Mesendoderm (in vitro differentiated cells): ENCODE measurements at regions not wholly inside any gene's neighbourhood (a gene's known extent, or its start where the extent isn't known, plus 50 kb on each side); places are given as distances from the start of the nearest gene placed in this dataset.

ENCODE experiments used
- DNase-seq: peaks from one replicate; pipeline ENCODE4 v3.0.0; 2013
- H2AK5ac ChIP-seq: 2 replicates; pipeline ENCODE4 v1.6.1; 2013; ENCODE audit warnings: low read length, inconsistent platforms
- H2BK120ac ChIP-seq: 2 replicates; pipeline ENCODE4 v1.6.1; 2013; ENCODE audit warnings: low read depth, mild to moderate bottlenecking, low read length, moderate library complexity, mixed read lengths
- H2BK15ac ChIP-seq: replicated peaks from 2 replicates; pipeline ENCODE4 v1.6.1; 2013; ENCODE audit warnings: low read depth, mild to moderate bottlenecking, moderate library complexity
- H2BK5ac ChIP-seq: 2 replicates; pipeline ENCODE4 v1.6.1; 2013; ENCODE audit warnings: low read length, inconsistent platforms
- H3K18ac ChIP-seq: 2 replicates; pipeline ENCODE4 v1.6.1; 2013; ENCODE audit warnings: mild to moderate bottlenecking, low read length, mixed read lengths
- H3K23ac ChIP-seq: one replicate; pipeline ENCODE4 v1.6.1; 2013; ENCODE audit warnings: low read length
- H3K27ac ChIP-seq: 2 replicates; pipeline ENCODE4 v1.5.1; 2013; ENCODE audit warnings: low read depth, mild to moderate bottlenecking, inconsistent platforms, low read length, moderate library complexity
- H3K27me3 ChIP-seq: 2 replicates; pipeline ENCODE4 v1.6.1; 2013; ENCODE audit warnings: low read length, control low read depth, mild to moderate bottlenecking, inconsistent platforms; ENCODE audit not compliant: insufficient read depth, poor library complexity
- H3K36me3 ChIP-seq: 2 replicates; pipeline ENCODE4 v1.6.1; 2013; ENCODE audit warnings: low read length, inconsistent platforms; ENCODE audit not compliant: control insufficient read depth, insufficient read depth
- H3K4ac ChIP-seq: one replicate; pipeline ENCODE4 v1.6.1; 2013; ENCODE audit warnings: low read depth, mild to moderate bottlenecking, low read length, moderate library complexity
- H3K4me1 ChIP-seq: 2 replicates; pipeline ENCODE4 v1.6.1; 2013; ENCODE audit warnings: low read depth, low read length, inconsistent platforms; ENCODE audit not compliant: control insufficient read depth
- H3K4me2 ChIP-seq: 2 replicates; pipeline ENCODE4 v1.6.1; 2013; ENCODE audit warnings: low read length
- H3K4me3 ChIP-seq: 2 replicates; pipeline ENCODE4 v1.5.1; 2013; ENCODE audit warnings: mild to moderate bottlenecking, low read length
- H3K56ac ChIP-seq: one replicate; pipeline ENCODE4 v1.6.1; 2013; ENCODE audit warnings: low read length
- H3K79me1 ChIP-seq: 2 replicates; pipeline ENCODE4 v1.6.1; 2013; ENCODE audit warnings: low read length, inconsistent platforms
- H3K79me2 ChIP-seq: 2 replicates; pipeline ENCODE4 v1.6.1; 2013; ENCODE audit warnings: mild to moderate bottlenecking, low read length; ENCODE audit not compliant: control insufficient read depth, insufficient read depth
- H3K9ac ChIP-seq: 2 replicates; pipeline ENCODE4 v1.6.1; 2013; ENCODE audit warnings: low read length, inconsistent platforms
- H4K5ac ChIP-seq: one replicate; pipeline ENCODE4 v1.6.1; 2013; ENCODE audit warnings: low read length
- H4K8ac ChIP-seq: one replicate; pipeline ENCODE4 v1.6.1; 2013; ENCODE audit warnings: low read depth, mild to moderate bottlenecking, control low read depth, low read length, moderate library complexity
- WGBS: extraction: QIAGEN DNeasy Blood & Tissue Kit; methylation state at CpG from one replicate; pipeline ENCODE4 v1.1.7; 2013; ENCODE audit warnings: low lambda C conversion rate, missing lambda C conversion rate; ENCODE audit not compliant: insufficient coverage; ENCODE audit errors: extremely low coverage; 5-methylcytosine and 5-hydroxymethylcytosine counted together

DNA sequence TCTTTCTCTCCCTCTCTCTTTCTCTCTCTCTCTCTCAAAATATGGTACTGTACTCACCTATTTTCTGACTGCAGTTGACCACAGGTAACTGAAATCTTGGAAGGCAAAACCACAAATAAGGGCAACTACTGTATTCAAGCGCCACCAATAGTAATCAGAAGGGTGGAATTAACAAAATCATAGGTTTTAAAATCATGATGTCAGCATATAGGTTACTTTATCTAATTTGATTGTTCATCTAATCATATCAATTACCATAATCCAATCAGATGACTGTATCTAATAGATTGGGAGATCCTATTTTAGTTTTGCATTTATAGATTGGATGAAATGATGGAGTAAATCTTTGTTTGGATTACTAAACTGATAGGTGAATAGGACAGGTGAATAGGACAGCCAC is 155.8 kb upstream of the KITLG start:
- Histone ChIP-seq H3K4ac (no peak overlapping the region), H2BK15ac (no peak overlapping the region), H3K36me3 (no peaks in the 10 kb centered on the region), H2BK5ac (no peak overlapping the region), H3K18ac (no peak overlapping the region), H2AK5ac (no peak overlapping the region), H3K79me2 (no peaks in the 10 kb centered on the region), H2BK120ac (no peak overlapping the region), H3K4me2 (no peak overlapping the region), H4K5ac (no peak overlapping the region), H3K27ac (no peak overlapping the region), H3K9ac (no peak overlapping the region), H3K23ac (no peak overlapping the region), H3K56ac (no peak overlapping the region), H3K27me3 (no peaks in the 10 kb centered on the region), H3K4me3 (no peak overlapping the region), H4K8ac (no peak overlapping the region), H3K4me1 (no peaks in the 10 kb centered on the region), H3K79me1 (no peaks in the 10 kb centered on the region)
- DNase-seq, result no peak
- WGBS, result no CpG with 5 or more reads among the region's 1 CpG

GRCh38 chr12:88733008-88733407 is 152.7 kb upstream of the KITLG start:
- no peak overlapping the region for H4K5ac ChIP-seq
- no peak overlapping the region for H2AK5ac ChIP-seq
- H3K4me1 ChIP-seq, result no peaks in the 10 kb centered on the region
- no peak overlapping the region for H3K56ac ChIP-seq
- H3K9ac ChIP-seq, result no peak overlapping the region
- H2BK120ac ChIP-seq, result no peak overlapping the region
- WGBS, result no CpG with 5 or more reads among the region's 2 CpGs
- H3K4ac ChIP-seq, result no peak overlapping the region
- DNase-seq, result no peak
- H3K79me2 ChIP-seq, result no peaks in the 10 kb centered on the region
- H3K36me3 ChIP-seq, result no peaks in the 10 kb centered on the region
- H2BK15ac ChIP-seq, result no peak overlapping the region
- H3K27me3 ChIP-seq, result no peaks in the 10 kb centered on the region
- no peak overlapping the region for H3K18ac ChIP-seq
- H3K4me3 ChIP-seq, result no peak overlapping the region
- no peaks in the 10 kb centered on the region for H3K79me1 ChIP-seq
- H3K4me2 ChIP-seq, result no peak overlapping the region
- no peak overlapping the region for H4K8ac ChIP-seq
- no peak overlapping the region for H3K27ac ChIP-seq
- no peak overlapping the region for H3K23ac ChIP-seq
- no peak overlapping the region for H2BK5ac ChIP-seq

DNA sequence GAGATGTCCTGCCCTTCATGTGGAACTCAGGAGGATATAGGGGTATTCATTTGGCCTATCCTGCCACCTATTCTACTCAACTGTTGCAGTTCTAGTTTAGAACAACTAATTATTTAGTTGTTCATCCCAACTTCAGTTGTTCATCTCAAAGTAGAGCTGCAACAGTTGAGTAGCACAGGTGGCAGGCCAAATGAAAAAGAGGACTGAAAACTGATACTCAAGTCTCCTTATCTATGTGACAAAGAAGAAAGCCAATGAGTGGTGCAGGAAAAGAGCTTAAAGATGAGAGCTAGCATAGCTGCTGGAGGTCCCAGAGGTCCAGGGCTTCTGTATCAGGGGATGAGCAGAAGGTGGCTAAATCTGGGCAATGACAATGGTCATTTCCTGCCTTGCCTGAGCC is 148.9 kb upstream of the KITLG start:
- Histone ChIP-seq H3K4me1 (no peaks in the 10 kb centered on the region), H2AK5ac (no peak overlapping the region), H2BK120ac (no peak overlapping the region), H3K36me3 (no peaks in the 10 kb centered on the region), H4K5ac (no peak overlapping the region), H3K27ac (no peak overlapping the region), H3K9ac (no peak overlapping the region), H3K4ac (no peak overlapping the region), H3K56ac (no peak overlapping the region), H2BK5ac (no peak overlapping the region), H3K79me1 (no peaks in the 10 kb centered on the region), H3K4me3 (no peak overlapping the region), H3K27me3 (no peaks in the 10 kb centered on the region), H4K8ac (no peak overlapping the region), H3K79me2 (no peaks in the 10 kb centered on the region), H2BK15ac (no peak overlapping the region), H3K23ac (no peak overlapping the region), H3K18ac (no peak overlapping the region), H3K4me2 (no peak overlapping the region)
- no peak for DNase-seq

DNA sequence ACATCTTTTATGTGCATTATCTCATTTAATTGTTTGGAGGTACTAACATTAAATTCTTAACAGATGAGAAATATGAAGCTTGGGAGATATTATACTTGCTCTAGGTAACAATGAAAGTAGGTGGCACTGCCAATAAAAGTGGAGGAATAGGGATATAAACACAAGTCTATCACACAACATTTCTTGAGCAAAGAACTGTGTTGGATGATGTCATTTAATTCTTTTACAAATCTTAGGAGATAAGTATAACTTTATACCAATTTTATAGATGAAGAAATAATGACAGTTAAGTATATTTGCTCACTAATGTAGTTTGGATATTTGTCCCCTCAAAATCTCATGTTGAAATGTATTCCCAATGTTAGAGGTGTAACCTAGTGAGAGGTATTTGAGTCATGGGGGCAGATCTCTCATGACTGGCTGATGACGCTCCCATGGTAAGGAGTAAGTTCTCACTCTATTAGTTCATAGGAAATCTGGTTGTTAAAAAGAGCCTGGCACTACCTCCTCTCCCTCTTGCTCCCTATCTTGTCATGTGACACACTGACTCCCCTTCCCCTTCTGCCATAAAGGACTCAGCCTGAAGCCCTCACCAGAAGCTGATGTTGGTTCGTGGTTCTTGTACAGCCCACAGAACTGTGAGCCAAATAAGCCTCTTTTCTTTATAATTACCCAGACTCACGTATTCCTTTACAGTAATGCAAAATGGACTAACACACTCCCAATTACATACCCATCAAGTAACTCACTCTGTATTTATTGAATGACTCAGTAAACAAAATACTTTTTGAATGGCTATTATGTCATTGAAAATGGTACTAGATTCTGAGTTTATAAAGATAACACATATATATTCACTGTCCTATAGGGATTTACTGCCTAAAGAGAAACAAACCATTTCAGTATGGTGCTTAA is 146.8 kb upstream of the KITLG start:
- Histone ChIP-seq H3K27me3 (no peaks in the 10 kb centered on the region), H2BK120ac (no peak overlapping the region), H2AK5ac (no peak overlapping the region), H3K79me1 (no peaks in the 10 kb centered on the region), H4K5ac (no peak overlapping the region), H4K8ac (no peak overlapping the region), H3K56ac (no peak overlapping the region), H2BK15ac (no peak overlapping the region), H3K79me2 (no peaks in the 10 kb centered on the region), H3K4me1 (no peaks in the 10 kb centered on the region), H3K27ac (no peak overlapping the region), H3K23ac (no peak overlapping the region), H3K4ac (no peak overlapping the region), H2BK5ac (no peak overlapping the region), H3K18ac (no peak overlapping the region), H3K9ac (no peak overlapping the region), H3K36me3 (no peaks in the 10 kb centered on the region), H3K4me2 (no peak overlapping the region), H3K4me3 (no peak overlapping the region)
- no peak for DNase-seq
- WGBS, result no CpG with 5 or more reads among the region's 3 CpGs

GRCh38 chr12:88725592-88726143 is 145.4 kb upstream of the KITLG start:
- H3K4ac ChIP-seq, result no peak overlapping the region
- H3K4me1 ChIP-seq, result no peaks in the 10 kb centered on the region
- H3K27me3 ChIP-seq, result no peaks in the 10 kb centered on the region
- H3K79me1 ChIP-seq, result no peaks in the 10 kb centered on the region
- no peaks in the 10 kb centered on the region for H3K36me3 ChIP-seq
- no peak overlapping the region for H2AK5ac ChIP-seq
- no peak for DNase-seq
- no peak overlapping the region for H3K4me3 ChIP-seq
- no peak overlapping the region for H2BK120ac ChIP-seq
- no CpG with 5 or more reads among the region's 1 CpG for WGBS
- H3K4me2 ChIP-seq, result no peak overlapping the region
- no peak overlapping the region for H3K56ac ChIP-seq
- no peak overlapping the region for H2BK15ac ChIP-seq
- H3K27ac ChIP-seq, result no peak overlapping the region
- H3K23ac ChIP-seq, result no peak overlapping the region
- H3K18ac ChIP-seq, result no peak overlapping the region
- no peak overlapping the region for H2BK5ac ChIP-seq
- no peak overlapping the region for H3K9ac ChIP-seq
- H4K8ac ChIP-seq, result no peak overlapping the region
- no peaks in the 10 kb centered on the region for H3K79me2 ChIP-seq
- H4K5ac ChIP-seq, result no peak overlapping the region

- Histone ChIP-seq H3K18ac (no peak overlapping the region), H3K56ac (no peak overlapping the region), H3K4ac (no peak overlapping the region), H3K23ac (no peak overlapping the region), H3K27me3 (no peaks in the 10 kb centered on the region), H3K36me3 (no peaks in the 10 kb centered on the region), H3K9ac (no peak overlapping the region), H2BK15ac (no peak overlapping the region), H3K4me1 (no peaks in the 10 kb centered on the region), H3K79me1 (no peaks in the 10 kb centered on the region), H4K8ac (no peak overlapping the region), H2AK5ac (no peak overlapping the region), H3K4me3 (no peak overlapping the region), H3K27ac (no peak overlapping the region), H3K4me2 (no peak overlapping the region), H3K79me2 (no peaks in the 10 kb centered on the region), H4K5ac (no peak overlapping the region), H2BK5ac (no peak overlapping the region), H2BK120ac (no peak overlapping the region)
- no peak for DNase-seq
- no CpG with 5 or more reads among the region's 3 CpGs for WGBS
Observed at GRCh38 chr12:88723219-88723618, 142.9 kb upstream of the KITLG start.
